MM.1S (cell line): ENCODE measurements at regions not wholly inside any gene's neighbourhood (a gene's known extent, or its start where the extent isn't known, plus 50 kb on each side); places are given as distances from the start of the nearest gene placed in this dataset.

Experiments used
- CTCF ChIP-seq: fragments of 300-600 bp; sonication (generic); IDR thresholded peaks from 2 replicates; pipeline ENCODE4 v1.5.1; 2016; ENCODE audit warnings: antibody characterized with exemption, low read length, mixed read lengths
- EZH2 ChIP-seq: fragments of 300-600 bp; sonication (generic); optimal IDR thresholded peaks from 2 replicates; pipeline ENCODE3; 2017; ENCODE audit warnings: low read depth, mild to moderate bottlenecking, antibody characterized with exemption, low read length, mixed read lengths

GRCh38 chr2:163822033-163822432 is 86.2 kb upstream of the FIGN start:
- no peak for TF ChIP-seq CTCF
- no peak for TF ChIP-seq EZH2
